GM10266 (cell line): ENCODE measurements at regions not wholly inside any gene's neighbourhood (a gene's known extent, or its start where the extent isn't known, plus 50 kb on each side); places are given as distances from the start of the nearest gene placed in this dataset.

Source experiments
- DNase-seq: peaks from one replicate; pipeline ENCODE4 v3.0.0; 2012; ENCODE audit errors: extremely low spot score
- CTCF ChIP-seq: IDR thresholded peaks from 2 replicates; pipeline ENCODE4 v1.5.1; 2012; ENCODE audit warnings: mild to moderate bottlenecking, low read depth; ENCODE audit not compliant: control insufficient read depth, insufficient read depth; ENCODE audit errors: missing control alignments

DNA sequence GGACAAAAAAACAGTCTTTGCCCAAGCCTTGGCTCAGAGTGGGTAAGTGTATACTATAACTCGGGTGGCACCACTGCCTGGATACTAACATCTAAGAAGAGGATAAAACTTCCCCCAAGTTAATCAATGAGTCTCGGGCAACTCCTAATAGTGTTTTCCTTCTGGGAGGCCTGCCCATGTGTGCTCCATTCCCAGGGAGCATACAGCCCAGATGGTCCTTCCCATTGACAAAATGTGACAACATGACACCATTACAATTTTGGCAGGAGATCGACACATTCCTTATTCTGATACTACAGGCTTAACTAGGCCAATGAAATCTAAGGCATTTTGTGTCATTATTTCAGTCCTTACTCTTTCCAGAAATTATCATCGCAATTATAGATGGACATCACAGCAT lies 52.7 kb upstream of the CRIM1 start:
- no peak for DNase-seq
- TF ChIP-seq CTCF = no peak

DNA sequence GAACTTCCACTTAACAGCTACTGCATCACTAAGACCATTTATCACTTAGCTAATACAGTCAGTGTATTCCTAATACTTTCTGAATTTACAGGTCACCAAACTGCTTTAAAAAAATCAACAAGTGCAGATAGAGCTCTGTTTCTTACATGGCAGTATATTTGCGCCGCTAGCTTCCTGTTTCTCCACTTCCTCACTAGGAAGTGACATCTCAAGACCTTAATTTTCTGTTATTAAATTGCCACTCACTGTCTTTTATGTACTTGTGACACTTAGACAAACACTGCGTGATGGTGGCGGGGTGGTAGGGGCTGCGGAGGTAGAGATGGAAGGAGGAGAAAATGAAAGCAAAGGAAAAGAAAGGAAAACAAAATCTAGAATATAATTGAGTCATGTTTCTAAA lies 53.7 kb upstream of the CRIM1 start:
- no peak for DNase-seq
- TF ChIP-seq CTCF = no peak

DNA sequence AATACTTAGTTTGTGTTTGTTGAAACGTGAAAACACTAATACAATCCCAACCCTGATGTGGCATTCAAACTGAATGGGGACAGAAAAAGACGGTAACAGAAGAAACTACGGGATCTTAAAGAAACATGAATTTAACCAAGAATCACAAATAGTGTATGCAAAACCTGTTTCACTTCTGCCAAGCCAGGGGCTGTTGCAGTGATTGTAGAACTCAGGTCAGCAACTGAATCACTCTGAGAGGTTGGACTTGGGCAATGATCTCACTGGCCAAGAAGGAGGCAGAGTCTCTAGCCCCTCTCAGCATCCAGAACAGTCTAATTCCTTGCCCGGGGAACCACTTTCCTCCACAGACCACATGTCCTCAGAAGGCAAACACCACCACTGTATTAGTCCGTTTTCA lies 54.9 kb upstream of the CRIM1 start:
- no peak for DNase-seq
- no peak for TF ChIP-seq CTCF

DNA sequence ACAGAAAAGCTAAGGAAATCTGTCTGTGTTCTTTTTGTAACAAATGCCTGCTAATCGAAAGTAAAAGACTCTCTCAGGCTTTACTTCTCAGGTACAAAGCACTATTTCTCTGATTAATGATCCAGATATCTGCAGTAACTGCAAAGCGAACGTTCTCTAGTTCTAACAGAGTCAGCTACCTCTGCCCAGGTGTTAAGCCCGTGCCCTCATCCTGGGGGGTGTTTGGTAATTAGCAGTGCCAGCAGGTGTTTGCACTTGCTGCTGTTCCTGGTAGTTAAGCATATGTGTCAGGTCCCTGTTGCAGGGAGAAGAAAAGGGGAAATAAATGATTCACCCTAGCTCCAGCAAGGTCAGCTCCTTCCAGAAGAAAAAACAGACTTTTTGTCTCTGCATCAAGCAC lies 58.8 kb upstream of the CRIM1 start:
- no peak for DNase-seq
- TF ChIP-seq CTCF = no peak

GRCh38 chr2:36294316-36294721 lies 61.3 kb upstream of the CRIM1 start:
- TF ChIP-seq CTCF = no peak
- DNase-seq = no peak

- TF ChIP-seq CTCF = no peak
- no peak for DNase-seq
Measured at GRCh38 chr2:36290306-36290856, 65.2 kb upstream of the CRIM1 start.

DNA sequence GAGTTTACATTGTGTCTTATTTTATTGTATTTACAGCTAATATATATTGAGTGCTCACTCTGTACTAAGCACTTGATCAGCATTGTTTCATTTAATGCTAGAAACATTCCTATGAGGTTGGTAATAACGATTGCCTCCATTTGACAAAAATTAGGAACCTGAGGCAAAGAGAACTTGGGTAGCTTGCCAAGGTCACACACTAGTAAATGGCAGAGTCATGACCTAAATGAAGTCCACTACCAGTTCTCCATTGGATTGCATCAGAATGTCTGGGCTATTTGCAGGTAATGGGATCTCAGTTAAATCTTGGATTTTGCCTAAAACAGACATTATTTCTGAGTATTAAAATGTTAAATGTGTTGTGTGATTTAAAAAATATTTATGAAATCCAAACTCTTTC lies 65.8 kb upstream of the CRIM1 start:
- TF ChIP-seq CTCF = no peak
- DNase-seq = no peak
